GM18909 (cell line): ENCODE measurements at regions not wholly inside any gene's neighbourhood (a gene's known extent, or its start where the extent isn't known, plus 50 kb on each side); places are given as distances from the start of the nearest gene placed in this dataset.
"Not testable (repeated sequence)": the region's sequence is repeated elsewhere in the genome, so short reads cannot be mapped to it uniquely, and the experiment has no call there.

Experiments
- ATAC-seq: cut with Tn5 transposase; IDR thresholded peaks from one replicate; pipeline ENCODE4 v1.9.1; 2021; ENCODE audit warnings: mild to moderate bottlenecking; ENCODE audit not compliant: unreplicated experiment, poor library complexity

DNA sequence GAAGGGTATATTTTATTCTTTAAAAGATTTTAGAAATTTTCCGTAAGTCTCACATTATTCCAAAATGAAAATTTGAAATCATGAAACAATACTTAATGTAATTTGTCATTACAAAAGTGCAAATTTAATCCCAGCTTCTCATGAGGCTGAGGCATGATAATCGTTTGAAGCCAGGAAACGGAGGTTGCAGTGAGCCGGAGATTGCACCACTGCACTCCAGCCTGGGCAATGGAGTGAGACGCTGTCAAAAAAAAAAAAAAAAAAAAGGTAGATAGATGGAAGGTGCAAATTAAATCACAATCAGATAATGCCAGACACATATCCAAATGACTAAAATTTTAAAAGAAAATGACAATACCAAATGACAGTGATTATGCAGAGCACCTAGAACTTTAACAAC is 644.2 kb downstream of the FAM181B start:
- no peak for ATAC-seq

DNA sequence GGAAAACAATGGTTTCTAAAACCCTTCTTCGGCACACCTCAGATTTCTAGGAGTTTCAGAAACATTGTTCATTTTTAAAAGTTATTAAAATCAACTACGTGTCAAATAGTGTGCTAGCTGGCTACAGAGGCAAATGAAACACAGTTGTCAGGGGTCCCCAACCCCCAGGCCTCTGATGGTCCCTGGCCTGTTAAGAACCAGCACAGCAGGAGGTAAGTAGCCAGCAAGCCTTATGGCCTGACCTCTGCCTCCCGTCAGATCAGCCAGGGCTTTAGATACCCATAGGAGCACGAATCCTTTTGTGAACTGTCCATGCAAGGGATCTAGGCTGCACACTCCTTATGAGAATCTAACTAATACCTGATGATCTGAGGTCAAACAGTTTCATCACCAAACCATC is 648.2 kb downstream of the FAM181B start:
- no peak for ATAC-seq

DNA sequence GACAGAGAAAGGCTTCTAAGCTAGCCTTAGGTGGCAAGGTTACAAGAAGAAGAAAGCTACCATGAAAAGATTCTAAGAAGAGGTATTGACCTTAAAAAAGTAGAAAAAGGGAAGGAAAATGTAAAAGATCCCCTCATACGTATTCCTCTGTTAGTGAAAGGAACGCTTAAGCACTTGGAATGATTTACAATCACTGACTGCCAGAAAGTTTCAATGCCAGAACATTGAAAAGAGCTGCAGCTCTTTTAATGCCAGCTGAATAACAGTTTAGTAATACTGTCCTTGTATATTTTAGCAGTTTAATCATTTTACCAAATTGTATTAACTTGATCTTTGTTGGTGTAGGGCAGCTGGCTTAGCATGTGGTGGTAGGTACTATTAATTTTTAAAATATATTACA is 650.7 kb downstream of the FAM181B start:
- no peak for ATAC-seq

DNA sequence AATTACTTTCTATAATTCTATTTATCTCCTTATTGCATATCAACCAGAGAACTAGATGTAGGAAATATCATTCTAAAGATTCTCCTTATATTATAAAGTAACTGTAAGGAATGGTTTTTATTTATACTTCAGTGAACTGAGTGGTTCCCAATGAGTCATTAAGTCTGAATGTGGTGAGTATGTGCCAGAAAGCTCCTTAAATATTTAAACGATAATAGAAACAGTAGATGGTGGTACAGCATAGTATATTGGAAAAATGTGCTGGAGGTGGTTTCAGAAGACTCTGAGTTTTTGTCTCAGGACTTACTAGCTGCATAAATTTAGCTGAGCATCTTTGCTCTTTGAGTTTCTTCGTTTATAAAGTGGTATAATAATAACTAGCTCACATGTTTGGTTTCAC is 653.5 kb downstream of the FAM181B start:
- ATAC-seq, result no peak

DNA sequence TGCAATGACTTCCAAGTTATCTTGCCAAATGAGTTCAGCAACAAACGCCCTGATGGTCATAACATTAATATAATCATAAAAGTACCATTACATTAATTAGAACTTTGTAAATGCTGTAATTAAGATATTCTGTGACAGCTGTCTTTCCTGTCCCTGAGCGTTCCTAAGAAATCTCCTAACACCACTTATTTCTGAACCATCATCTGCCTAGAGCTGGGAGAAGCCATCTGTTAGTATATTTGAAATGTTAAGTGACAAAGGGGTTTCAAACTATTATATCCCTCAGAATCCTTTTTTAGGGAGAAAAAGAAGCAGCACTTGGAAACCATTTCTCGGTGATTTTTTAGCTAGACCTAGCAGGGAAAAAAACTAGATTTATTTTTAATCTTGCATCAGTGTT is 657.5 kb downstream of the FAM181B start:
- no peak for ATAC-seq

DNA sequence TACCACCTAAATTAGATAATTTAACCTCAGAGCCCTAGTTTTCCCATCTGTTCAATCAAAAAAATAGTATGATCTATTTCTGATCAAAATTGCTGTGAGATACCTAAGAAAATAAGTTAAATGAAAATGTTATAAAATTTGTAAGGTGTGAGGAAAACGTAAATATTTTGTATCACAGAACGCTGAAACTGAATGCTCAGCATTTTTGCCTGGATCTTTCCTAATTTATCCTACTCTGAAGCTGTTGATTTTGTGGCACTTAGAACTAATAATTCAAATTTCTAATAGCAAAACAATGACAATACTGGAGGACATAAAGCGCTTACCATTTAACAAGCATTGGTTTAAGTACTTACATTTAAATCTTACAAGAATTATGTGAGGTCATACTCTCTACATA is 674.2 kb downstream of the FAM181B start:
- no peak for ATAC-seq

DNA sequence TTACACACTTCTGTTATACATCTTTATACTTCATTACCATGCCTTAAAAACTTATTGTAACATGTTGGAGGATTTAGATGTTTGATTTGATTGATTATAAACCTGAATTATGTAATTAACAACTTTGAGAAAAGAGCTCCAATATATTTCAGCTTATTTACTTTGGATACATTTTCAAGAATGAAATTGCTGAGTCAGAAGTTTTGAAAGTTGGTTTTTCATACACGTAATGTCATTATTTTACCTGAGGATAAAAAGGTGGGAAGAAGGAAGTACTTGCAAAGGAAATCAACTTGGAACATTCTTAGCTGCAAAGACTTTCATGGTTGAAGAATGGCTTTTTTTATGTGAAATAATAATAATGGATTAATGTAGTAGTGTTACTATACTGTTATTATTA is 677.2 kb downstream of the FAM181B start:
- no peak for ATAC-seq

DNA sequence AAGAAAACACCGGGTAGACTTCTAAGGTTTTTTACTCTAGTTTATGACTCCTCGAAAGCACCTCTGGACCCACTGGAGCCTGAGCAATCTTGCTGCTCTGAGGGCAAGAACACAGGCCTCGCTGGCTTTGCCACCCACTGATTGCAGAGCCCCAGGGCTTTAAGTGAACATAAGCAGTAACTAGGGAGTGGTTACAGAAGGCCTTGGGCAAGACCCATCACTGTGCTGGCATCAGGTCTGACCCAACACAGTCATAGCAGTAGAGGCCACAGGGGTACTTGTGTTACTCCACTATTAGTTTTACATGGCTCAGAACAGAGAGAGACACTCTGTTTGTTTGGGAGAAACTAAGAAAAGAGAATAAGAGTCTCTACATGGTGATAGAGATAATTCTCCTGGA is 684.5 kb downstream of the FAM181B start:
- no peak for ATAC-seq

DNA sequence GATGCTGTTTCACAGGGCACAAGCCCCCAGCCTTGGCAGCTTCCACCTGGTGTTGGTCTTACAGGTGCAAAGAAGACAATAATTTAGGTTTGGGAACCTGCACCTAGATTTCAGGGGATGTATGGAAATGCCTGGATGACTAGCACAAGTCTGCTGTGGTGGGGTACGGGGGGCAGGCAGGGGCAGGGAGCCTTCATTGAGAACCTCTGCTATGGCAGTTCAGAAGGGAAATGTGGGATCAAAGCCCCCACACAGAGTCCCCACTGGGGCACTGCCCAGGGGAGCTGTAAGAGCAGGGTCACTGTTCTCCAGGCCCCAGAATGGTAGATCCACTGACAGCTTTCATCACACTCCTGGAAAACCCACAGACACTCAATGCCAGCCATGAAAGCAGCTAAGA is 686.5 kb downstream of the FAM181B start:
- ATAC-seq, result no peak

DNA sequence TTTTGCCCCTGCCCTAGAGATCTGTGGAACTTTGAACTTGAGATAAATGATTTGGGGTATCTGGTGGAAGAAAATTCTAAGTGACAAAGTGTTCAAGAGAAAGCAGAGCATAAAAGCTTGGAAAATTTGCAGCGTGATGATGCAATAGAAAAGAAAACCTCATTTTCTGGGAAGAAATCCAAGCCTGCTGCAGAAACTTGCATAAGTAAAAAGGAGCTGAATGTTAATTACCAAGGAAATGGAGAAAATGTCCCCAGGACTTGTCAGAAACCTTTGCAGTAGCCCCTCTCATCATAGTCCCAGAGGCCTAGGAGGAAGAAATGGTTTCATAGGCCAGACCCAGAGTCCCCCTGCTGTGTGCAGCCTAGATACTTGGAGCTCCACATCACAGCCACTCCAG is 686.9 kb downstream of the FAM181B start:
- ATAC-seq, result no peak

DNA sequence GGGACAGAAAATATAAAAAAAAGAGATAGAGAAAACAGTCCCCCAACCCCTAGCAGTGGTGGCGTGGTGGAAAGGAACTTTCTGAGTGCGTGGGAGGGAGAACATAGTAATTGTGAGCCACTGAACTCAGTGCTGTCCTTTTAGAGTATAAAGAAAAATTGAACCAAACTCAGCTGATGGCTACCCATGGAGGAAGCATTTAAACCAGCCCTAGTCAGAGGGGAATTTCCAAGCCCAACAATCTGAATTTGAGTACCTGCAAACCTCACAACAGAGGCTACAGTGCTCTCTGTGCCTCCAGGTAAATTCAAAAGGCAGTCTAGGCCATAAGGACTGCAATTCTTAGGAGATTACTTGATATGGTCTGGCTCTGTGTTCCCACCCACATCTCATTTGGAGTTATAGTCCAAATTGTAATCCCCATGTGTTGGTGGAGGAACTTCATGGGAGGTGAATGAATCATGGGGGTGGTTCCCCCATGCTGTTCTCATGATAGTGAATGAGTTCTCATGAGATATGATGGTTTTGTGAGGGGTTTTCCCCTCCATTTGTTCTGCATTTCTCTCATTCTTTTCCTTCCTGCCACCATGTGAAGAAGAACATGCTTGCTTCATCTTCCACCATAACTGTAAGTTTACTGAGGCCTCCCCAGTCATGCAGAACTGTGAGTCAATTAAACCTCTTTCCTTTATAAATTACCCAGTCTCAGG is 687.8 kb downstream of the FAM181B start:
- no peak for ATAC-seq

DNA sequence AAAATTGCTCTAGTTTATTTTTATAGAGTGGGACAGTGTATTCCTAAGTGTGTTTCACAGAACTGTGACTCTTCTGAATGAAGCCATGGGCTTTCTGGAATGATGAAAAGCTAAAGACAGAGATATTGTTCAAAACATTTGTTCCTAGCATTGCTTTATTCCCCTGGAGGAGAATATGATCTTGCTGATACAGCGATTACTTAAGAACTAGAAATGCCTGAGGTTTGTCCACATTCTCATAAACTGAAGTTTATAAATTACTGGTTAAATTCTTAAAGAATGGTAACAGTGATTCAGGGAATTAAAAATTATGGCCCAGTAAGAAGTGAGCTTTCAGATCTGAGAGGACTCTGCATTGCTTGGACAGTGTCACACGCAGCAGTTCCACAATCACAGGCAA is 690.3 kb downstream of the FAM181B start:
- ATAC-seq, result no peak

DNA sequence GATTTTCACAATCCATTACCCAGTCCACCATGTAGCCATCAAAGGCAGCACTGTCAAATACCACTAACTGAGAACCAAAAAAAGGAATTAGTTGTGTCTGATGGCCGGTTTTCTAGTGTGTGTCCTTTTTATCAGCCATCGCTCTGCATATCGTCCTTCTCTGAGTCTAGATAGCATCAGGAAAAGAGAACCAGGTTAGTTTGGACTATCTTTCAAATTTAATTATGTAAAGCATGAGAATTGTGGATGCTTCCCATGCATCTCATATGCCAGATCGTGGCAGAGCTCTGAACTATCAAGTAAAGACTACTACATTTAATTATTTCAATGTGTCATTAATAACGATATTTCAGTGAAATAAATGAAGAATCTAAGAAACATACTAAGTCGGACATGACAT is 691.9 kb downstream of the FAM181B start:
- no peak for ATAC-seq

DNA sequence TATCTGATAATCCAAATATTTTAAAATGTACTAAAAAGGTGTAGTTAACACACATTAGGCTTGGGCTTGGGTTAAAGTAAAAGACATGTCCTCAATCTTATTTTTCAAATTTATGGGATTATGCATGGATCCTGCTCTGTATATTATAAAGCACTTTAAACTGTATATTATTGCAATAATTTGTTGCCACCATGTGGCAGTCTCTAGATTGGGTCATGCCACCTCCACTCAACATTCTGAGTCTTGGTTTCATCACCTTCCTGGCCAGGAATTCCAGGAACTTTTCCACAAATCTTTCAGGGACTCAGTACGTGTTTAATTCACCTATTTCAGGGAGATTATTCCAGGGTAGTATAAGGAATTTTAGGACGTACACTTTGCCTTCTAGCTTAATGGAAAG is 695.5 kb downstream of the FAM181B start:
- no peak for ATAC-seq

DNA sequence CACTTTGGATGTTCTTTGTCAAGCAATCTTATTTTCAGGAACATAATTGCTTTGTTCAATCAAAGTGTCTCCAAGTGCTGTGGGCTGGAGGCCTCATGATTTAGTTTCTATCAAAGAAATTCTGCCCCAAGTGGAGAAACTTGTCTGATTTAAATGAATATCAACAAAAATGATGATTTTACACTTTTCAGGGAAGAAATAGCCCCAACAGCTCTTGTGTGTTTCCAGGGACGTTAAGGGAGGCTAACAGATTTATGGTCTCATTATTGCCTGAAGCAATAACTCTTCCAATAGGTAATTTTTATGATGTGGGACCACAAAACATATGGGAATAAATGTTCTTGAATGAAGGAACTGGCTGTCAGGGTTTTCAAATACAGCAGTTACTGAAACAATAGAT is 699.1 kb downstream of the FAM181B start:
- no peak for ATAC-seq

DNA sequence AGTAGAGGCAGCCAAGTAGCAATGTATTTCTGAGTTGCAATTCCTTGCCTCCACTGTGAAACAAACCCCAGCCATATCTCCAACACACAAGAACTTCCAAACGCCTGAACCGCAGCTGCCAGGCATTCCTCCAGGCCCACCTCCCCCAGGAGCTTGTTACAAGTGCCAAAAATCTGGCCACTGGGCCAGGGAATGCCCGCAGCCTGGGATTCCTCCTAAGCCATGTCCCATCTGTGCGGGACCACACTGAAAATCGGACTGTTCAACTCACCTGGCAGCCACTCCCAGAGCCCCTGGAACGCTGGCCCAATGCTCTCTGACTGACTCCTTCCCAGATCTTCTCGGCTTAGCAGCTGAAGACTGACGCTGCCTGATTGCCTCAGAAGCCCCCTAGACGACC is 706.3 kb downstream of the FAM181B start:
- not testable (repeated sequence) for ATAC-seq

DNA sequence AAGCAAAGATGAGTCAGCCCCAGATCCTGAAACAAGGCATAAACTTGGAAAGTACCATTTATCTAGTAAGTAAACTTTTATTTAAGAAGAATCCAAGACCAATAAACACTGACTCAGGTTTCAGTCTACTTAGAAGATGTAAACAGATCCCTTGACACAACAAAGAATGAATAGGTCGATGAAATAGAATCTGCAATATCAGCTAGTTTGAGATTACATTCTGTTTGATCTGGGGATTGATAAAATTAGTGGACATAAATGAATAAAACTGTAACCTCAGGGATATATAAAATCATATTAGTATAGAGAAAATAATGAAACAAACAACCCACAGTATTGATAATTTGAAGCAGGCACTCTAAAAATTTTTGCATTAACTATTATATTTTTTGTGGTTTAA is 708.9 kb downstream of the FAM181B start:
- no peak for ATAC-seq

DNA sequence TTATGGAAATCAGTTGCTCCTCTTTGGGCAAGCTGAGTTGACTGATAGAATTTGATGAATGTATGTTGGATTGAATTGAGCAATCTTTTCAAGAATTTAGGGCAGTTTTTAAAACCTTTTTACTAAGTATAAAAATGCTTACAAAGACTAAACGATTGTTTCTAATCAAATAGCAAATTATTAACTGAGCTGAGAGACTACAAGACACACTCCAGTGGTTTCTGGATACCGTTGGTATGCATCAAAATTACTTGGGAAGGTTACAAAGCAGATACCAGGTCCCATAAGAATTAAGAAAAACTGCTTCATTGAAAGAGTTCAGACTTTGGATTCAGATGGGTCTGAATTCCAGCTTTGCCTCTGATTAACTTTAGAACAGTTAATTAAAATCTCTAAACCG is 721.4 kb downstream of the FAM181B start:
- ATAC-seq, result no peak

DNA sequence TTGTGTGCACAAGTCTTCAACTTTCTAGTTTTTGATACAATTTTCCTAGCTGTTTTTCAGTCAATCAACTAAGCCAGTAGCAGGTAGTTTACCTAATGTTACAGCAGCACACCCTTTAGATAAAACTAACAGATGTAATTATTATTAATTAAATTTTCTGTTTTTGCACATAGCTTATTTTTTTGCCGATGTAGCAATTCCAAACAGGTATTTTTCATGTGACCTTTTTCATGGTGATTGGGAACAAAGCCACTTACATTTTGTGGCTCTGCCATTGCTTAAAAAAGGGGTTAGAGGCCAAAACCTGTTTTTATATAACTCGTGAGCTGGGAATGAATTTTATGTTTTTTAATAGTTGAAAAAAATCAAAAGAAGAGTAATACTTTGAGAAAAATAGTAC is 724.5 kb downstream of the FAM181B start:
- no peak for ATAC-seq

DNA sequence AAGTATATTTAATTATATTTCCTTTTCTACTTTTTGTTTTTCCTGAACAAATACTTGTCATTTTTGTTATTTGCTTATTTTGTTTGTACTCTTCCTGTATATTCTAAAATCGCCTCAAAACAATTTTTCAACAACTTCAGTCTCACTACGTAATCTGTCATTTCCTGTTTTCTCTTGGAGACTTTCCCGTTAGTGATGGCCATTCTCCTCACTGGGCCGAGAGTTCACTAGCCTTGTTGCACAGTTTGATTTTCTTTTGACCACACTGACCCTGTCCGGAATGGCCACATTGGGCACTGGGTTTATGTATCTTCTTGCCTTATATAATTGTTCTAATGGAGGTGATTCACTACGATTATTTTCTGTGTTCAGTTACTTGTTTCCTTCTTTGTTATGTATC is 726.1 kb downstream of the FAM181B start:
- ATAC-seq, result no peak

DNA sequence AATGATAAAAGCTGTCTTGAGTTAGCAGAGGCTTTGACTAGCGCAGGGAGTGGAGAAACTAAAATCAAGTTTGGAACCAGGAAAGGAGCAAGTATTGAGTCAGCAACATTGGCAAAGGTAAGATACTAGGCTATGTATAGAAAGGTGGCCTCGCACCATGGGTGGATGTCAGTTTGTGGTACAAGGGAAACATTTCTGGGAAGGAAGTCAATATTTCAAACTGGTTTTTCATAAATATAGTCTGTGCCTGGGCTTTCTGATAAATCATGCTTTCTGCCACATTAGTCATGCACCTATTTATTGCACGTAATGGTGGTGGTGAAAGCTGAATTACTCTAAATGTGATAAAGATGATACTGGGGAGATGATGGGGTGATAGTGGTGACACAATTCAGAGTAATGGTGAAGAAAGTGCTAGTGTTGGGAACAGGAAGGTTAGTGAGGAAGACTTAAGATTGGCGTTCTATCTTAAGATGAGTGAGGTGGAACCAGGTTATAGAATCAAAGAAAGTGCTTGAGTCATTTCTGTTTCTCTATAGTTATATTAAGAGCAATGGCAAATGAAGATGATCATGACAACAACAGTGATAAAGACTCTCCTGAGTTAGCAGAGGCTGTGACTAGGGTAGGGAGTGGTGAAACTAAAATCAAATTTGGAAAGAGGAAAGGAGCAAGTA is 729.0 kb downstream of the FAM181B start:
- ATAC-seq, result no peak
